ENCODE measurements at regions not wholly inside any gene's neighbourhood (a gene's known extent, or its start where the extent isn't known, plus 50 kb on each side); places are given as distances from the start of the nearest gene placed in this dataset.

DNA sequence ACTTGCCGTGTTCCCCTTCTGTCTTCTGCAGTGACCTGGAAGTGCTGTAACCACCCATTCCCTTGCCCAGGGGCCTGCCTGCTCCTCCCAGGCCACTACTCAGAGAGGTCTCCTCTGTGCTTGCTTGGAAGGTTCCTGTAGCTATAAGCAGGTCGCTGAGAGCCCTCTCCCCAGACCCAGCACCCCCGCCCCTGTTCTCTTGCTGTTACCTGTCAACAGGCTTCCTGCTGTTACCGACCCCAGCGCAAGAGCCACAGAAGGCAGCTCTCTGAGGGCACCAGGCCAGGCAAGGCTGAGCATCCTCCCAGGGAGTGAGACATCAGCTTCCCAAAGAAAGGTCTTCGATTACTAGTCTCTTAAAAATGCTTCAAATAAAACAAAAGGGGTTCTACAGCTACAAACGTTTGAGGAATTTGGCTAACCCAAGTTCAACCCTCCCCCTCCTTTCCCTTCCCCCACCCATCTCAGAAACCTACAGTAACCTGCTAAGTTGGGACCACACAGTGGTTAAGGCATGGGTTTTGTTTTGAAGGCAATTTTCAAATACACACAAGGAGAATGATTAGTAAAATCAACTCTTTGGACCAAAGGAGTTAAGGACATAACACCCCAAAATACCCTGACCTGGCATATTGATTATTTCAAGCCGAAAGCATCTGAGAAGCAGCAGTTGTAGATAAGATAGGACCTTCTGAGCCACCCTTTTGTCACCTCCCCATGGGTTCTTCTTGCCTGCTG, 74.9 kb upstream of the MFGE8 start (continued):
- no peak for TF ChIP-seq ATF3 (IDR thresholded peaks at IDR 0.05; ENCODE audit: insufficient read depth, low read depth, low read length)

All from H1 (cell line).